HepG2 (cell line): ENCODE measurements at regions not wholly inside any gene's neighbourhood (a gene's known extent, or its start where the extent isn't known, plus 50 kb on each side); places are given as distances from the start of the nearest gene placed in this dataset.

ENCODE experiments used
- ATAC-seq: fragments of 200-7000 bp; cut with Tn5 transposase; 3 replicates; pipeline ENCODE4 v1.9.1; 2020; ENCODE audit warnings: mild to moderate bottlenecking, moderate library complexity
- BruUV-seq: library from RNA; stranded (reverse); fragments of 400-500 nt; replicated peaks from 2 replicates; lab custom pipeline; 2021; lab: Mats Ljungman, UMichigan
- CTCF ChIA-PET: fragments of 300-600 bp; formaldehyde crosslinking; extraction: SDS; loops from one replicate; lab custom pipeline; 2021; ENCODE audit warnings: low total read pairs, inconsistent platforms, low intra/inter-chr PET ratio; lab: Yijun Ruan, JAX
- POLR2A ChIA-PET: fragments of 350-600 bp; sonication (Branson Sonifier 250); formaldehyde crosslinking; loops from one replicate; lab custom pipeline; 2020; ENCODE audit warnings: antibody characterized with exemption, inconsistent platforms; lab: Yijun Ruan, JAX
- DNase-seq: peaks from one replicate; pipeline ENCODE4 v3.0.0-alpha.2; 2015; ENCODE audit warnings: low spot score
- FAIRE-seq: peaks from 3 replicates; lab custom pipeline; 2011; peaks lifted over from hg19 to GRCh38; lab: Jason Lieb, UNC
- H2AFZ ChIP-seq: one replicate; pipeline ENCODE4 v1.6.1; 2011; ENCODE audit warnings: low read length, inconsistent platforms
- H3K27ac ChIP-seq: fragments of 300-600 bp; 3 replicates; pipeline ENCODE4 v1.8.0; 2011; ENCODE audit warnings: mixed run types, mild to moderate bottlenecking, mixed read lengths, low read length, inconsistent platforms; ENCODE audit not compliant: insufficient read depth; ENCODE audit errors: extremely low read length
- H3K27me3 ChIP-seq, 2 experiments: fragments of 200-600 bp in 1 of 2; 2 replicates in 1 of 2; 3 replicates in 1 of 2; pipeline versions ENCODE4 v1.6.0 to v1.8.0; 2011; ENCODE audit warnings: low read length in 2 of 2, mild to moderate bottlenecking in 2 of 2, moderate library complexity in 2 of 2, inconsistent platforms in 1 of 2; ENCODE audit not compliant: insufficient read depth in 2 of 2, control insufficient read depth in 1 of 2
- H3K36me3 ChIP-seq, 2 experiments: fragments of 200-600 bp in 1 of 2; replicated peaks in 1 of 2; 2 replicates in 1 of 2; 3 replicates in 1 of 2; pipeline versions ENCODE4 v1.5.1 to v1.8.0; 2011; ENCODE audit warnings: low read length in 2 of 2, inconsistent platforms in 1 of 2; ENCODE audit not compliant: insufficient read depth in 2 of 2, control insufficient read depth in 1 of 2
- H3K4me1 ChIP-seq: 2 replicates; pipeline ENCODE4 v1.5.1; 2012; ENCODE audit warnings: low read length, inconsistent platforms; ENCODE audit not compliant: insufficient read depth
- H3K4me2 ChIP-seq: 2 replicates; pipeline ENCODE4 v1.6.0; 2011; ENCODE audit warnings: low read depth, low read length, inconsistent platforms
- H3K4me3 ChIP-seq, 3 experiments: fragments of 200-600 bp in 1 of 3; sonication (generic), shearing (Covaris generic) in 1 of 3; replicated peaks in 1 of 3; 2 replicates each; pipeline ENCODE4 v1.5.1; 2011 to 2016; ENCODE audit warnings: low read length in 3 of 3, inconsistent platforms in 2 of 3, low read depth in 2 of 3, mild to moderate bottlenecking in 2 of 3, control low read depth in 1 of 3, mixed read lengths in 1 of 3; ENCODE audit not compliant: insufficient read depth in 1 of 3
- H3K79me2 ChIP-seq: one replicate; pipeline ENCODE4 v1.6.1; 2011; ENCODE audit warnings: low read length, inconsistent platforms; ENCODE audit not compliant: insufficient read depth
- H3K9ac ChIP-seq: 2 replicates; pipeline ENCODE4 v1.6.0; 2011; ENCODE audit warnings: mild to moderate bottlenecking, low read depth, low read length, inconsistent platforms; ENCODE audit not compliant: insufficient read depth
- H3K9me3 ChIP-seq: 2 replicates; pipeline ENCODE4 v1.5.1; 2012; ENCODE audit warnings: mild to moderate bottlenecking, low read length
- H4K20me1 ChIP-seq: 2 replicates; pipeline ENCODE4 v1.6.0; 2011; ENCODE audit warnings: inconsistent platforms, mild to moderate bottlenecking, low read length, moderate library complexity; ENCODE audit not compliant: insufficient read depth
- CEBPG ChIP-seq: IDR thresholded peaks from 2 replicates; pipeline ENCODE4 v1.6.1; 2016
- ISL2 ChIP-seq: sonication (generic); formaldehyde crosslinking; IDR thresholded peaks from 2 replicates; pipeline ENCODE4 v1.5.0; 2020; ENCODE audit warnings: missing genetic modification reagents
- KLF11 ChIP-seq: IDR thresholded peaks from 2 replicates; pipeline ENCODE4 v1.6.1; 2016; ENCODE audit warnings: missing compliant biosample characterization
- MLX ChIP-seq: IDR thresholded peaks from 2 replicates; pipeline ENCODE4 v1.6.1; 2016
- NFKB2 ChIP-seq: sonication (generic); formaldehyde crosslinking; IDR thresholded peaks from 2 replicates; pipeline ENCODE4 v1.4.0; 2020; ENCODE audit warnings: missing genetic modification reagents, borderline replicate concordance
- NR2F2 ChIP-seq: IDR thresholded peaks from 2 replicates; pipeline ENCODE4 v1.6.1; 2012; ENCODE audit warnings: low read depth, inconsistent platforms, borderline replicate concordance
- POLR2G ChIP-seq: fragments of 200-400 bp; formaldehyde crosslinking; IDR thresholded peaks from 2 replicates; pipeline ENCODE4 v1.6.1; 2018; ENCODE audit warnings: mild to moderate bottlenecking, low read depth, low read length, moderate library complexity
- RBM22 ChIP-seq: fragments of 200-400 bp; formaldehyde crosslinking; optimal IDR thresholded peaks from 2 replicates; pipeline ENCODE3; 2017; ENCODE audit warnings: mild to moderate bottlenecking, low read length, moderate library complexity
- REST ChIP-seq, 2 experiments: IDR thresholded peaks; 2 replicates each; pipeline ENCODE4 v1.6.1; 2011 to 2012; ENCODE audit warnings: low read length in 2 of 2, borderline replicate concordance in 1 of 2, low read depth in 1 of 2, mild to moderate bottlenecking in 1 of 2, moderate library complexity in 1 of 2
- THAP9 ChIP-seq: sonication (generic); formaldehyde crosslinking; IDR thresholded peaks from 2 replicates; pipeline ENCODE4; 2020; ENCODE audit warnings: missing genetic modification reagents, mild to moderate bottlenecking, borderline replicate concordance
- ZBTB7A ChIP-seq: sonication (generic); formaldehyde crosslinking; IDR thresholded peaks from 2 replicates; pipeline ENCODE4 v1.8.0; 2022; ENCODE audit warnings: mild to moderate bottlenecking, missing genetic modification reagents
- ZMYM4 ChIP-seq: sonication (generic); formaldehyde crosslinking; IDR thresholded peaks from 2 replicates; pipeline ENCODE4 v1.8.1; 2023; ENCODE audit warnings: mild to moderate bottlenecking, missing genetic modification reagents
- ZNF12 ChIP-seq: sonication (generic); formaldehyde crosslinking; IDR thresholded peaks from 2 replicates; pipeline ENCODE4 v1.5.0; 2020; ENCODE audit warnings: missing genetic modification reagents
- ZNF276 ChIP-seq: sonication (generic); formaldehyde crosslinking; IDR thresholded peaks from 2 replicates; pipeline ENCODE4 v1.4.0; 2020; ENCODE audit warnings: mild to moderate bottlenecking, low read depth, missing genetic modification reagents
- ZNF337 ChIP-seq: sonication (generic); formaldehyde crosslinking; IDR thresholded peaks from 2 replicates; pipeline ENCODE4 v1.5.1; 2020; ENCODE audit warnings: missing genetic modification reagents, low read depth, mild to moderate bottlenecking, borderline replicate concordance
- ZNF496 ChIP-seq: sonication (generic); formaldehyde crosslinking; IDR thresholded peaks from 2 replicates; pipeline ENCODE4 v1.8.1; 2023; ENCODE audit warnings: mild to moderate bottlenecking, moderate library complexity, missing genetic modification reagents; ENCODE audit not compliant: insufficient replicate concordance
- ZNF530 ChIP-seq: sonication (generic); formaldehyde crosslinking; IDR thresholded peaks from 2 replicates; pipeline ENCODE4 v1.5.0; 2020; ENCODE audit warnings: low read depth, mild to moderate bottlenecking, missing genetic modification reagents
- ZNF569 ChIP-seq: sonication (generic); formaldehyde crosslinking; IDR thresholded peaks from 2 replicates; pipeline ENCODE4 v1.5.0; 2020; ENCODE audit warnings: mild to moderate bottlenecking, missing genetic modification reagents, moderate library complexity, borderline replicate concordance
- WGBS: methylation state at CpG from one replicate; pipeline ENCODE4 v1.1.6; 2017; ENCODE audit warnings: low lambda C conversion rate; 5-methylcytosine and 5-hydroxymethylcytosine counted together
- in situ Hi-C: cut with HindIII; loops from 2 replicates; pipeline ENCODE4 v1.10.0; 2017; ENCODE audit warnings: low pct_unique_long_range_greater_than_20kb; ENCODE audit not compliant: extremely low pct_ligation_motif_present
- intact Hi-C: fragments of 100-400 bp; cut with micrococcal nuclease; formaldehyde crosslinking; loops from one replicate; pipeline ENCODE4 v1.10.0; 2022; ENCODE audit not compliant: unreplicated experiment

DNA sequence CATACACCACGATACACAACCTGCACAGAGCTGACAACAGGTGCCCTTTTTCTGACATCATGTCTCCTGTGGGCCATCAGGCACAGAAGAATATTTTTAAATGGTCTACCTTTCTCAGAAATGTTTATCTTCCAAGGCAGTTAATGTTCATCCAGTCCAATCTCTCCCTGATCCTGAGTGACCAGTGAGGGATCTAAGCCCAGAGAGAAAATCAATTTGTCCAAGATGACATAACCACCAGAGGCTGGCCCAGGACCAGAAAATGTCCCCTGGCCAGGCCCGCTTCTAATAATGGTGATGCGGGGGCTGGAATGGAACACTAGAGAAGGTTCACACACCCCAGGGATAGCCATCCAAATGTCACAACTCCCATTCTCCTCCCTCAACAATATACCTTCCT lies 357.9 kb upstream of the KIF2A start:
- H3K79me2 ChIP-seq = no peaks in the 10 kb centered on the region
- TF ChIP-seq ZNF496 (CRISPR knock-in tag) = no peak
- no peak for TF ChIP-seq NFKB2 (CRISPR knock-in tag)
- TF ChIP-seq MLX (CRISPR knock-in tag) = no peak
- TF ChIP-seq POLR2G = no peak
- TF ChIP-seq ISL2 = no peak
- TF ChIP-seq RBM22 = no peak
- TF ChIP-seq ZNF276 (CRISPR knock-in tag) = no peak
- TF ChIP-seq ZNF569 (CRISPR knock-in tag) = no peak
- no peak for TF ChIP-seq REST (IDR thresholded peaks at IDR 0.05; ENCODE audit: borderline replicate concordance in 1 of 2, low read depth in 1 of 2, low read length in 2 of 2)
- TF ChIP-seq CEBPG (CRISPR knock-in tag) = no peak
- TF ChIP-seq ZBTB7A (CRISPR knock-in tag) = no peak
- no peak for TF ChIP-seq ZNF530 (CRISPR knock-in tag)
- no peak for TF ChIP-seq THAP9
- no peak for TF ChIP-seq KLF11 (CRISPR knock-in tag)
- no peak for TF ChIP-seq NR2F2
- TF ChIP-seq ZNF12 (CRISPR knock-in tag) = no peak
- TF ChIP-seq ZNF337 (CRISPR knock-in tag) = no peak
- no peak for TF ChIP-seq ZMYM4
- CTCF ChIA-PET = no interaction called here
- ATAC-seq (no peak), DNase-seq (no peak), FAIRE-seq (no peak)
- no peak overlapping the region for H3K27ac ChIP-seq
- H3K4me3 ChIP-seq = no peak overlapping the region
- H3K4me1 ChIP-seq = no peaks in the 10 kb centered on the region
- H3K9ac ChIP-seq = no peak overlapping the region
- H2AFZ ChIP-seq = no peak overlapping the region
- intact Hi-C loops (no loop called here), in situ Hi-C loops (loop anchor here (25.0 kb wide), 1 partner anchor 986 kb away; no protein-coding TSS in a partner anchor)
- no peaks in the 10 kb centered on the region for H3K36me3 ChIP-seq
- POLR2A ChIA-PET = no interaction called here
- no peaks in the 10 kb centered on the region for H4K20me1 ChIP-seq
- BruUV-seq = no TSS peak
- no peaks in the 10 kb centered on the region for H3K9me3 ChIP-seq
- whole genome bisulfite sequencing = 40% methylated on average over 3 of the region's 3 CpGs
- H3K4me2 ChIP-seq = no peak overlapping the region
- H3K27me3 ChIP-seq = peaks cover 0 to 6% of the 10 kb centered on the region in 2 experiments; a peak in 1 of 5 replicates
